RWPE1 (cell line): ENCODE measurements at regions not wholly inside any gene's neighbourhood (a gene's known extent, or its start where the extent isn't known, plus 50 kb on each side); places are given as distances from the start of the nearest gene placed in this dataset.
A peak's percentile ranks its signal among the peaks of the same experiment; 100 is the strongest.

Source experiments
- CTCF ChIA-PET: fragments of 350-600 bp; sonication (Branson Sonifier 250); formaldehyde crosslinking; extraction: SDS; loops from one replicate; lab custom pipeline; 2021; lab: Yijun Ruan, JAX
- POLR2A ChIA-PET: fragments of 400-600 bp; formaldehyde crosslinking; extraction: SDS; loops from one replicate; lab custom pipeline; 2020; ENCODE audit warnings: antibody characterized with exemption; ENCODE audit not compliant: low non-redundant PET; lab: Yijun Ruan, JAX
- DNase-seq: peaks from one replicate; pipeline ENCODE4 v3.0.0; 2012; ENCODE audit warnings: low spot score
- H3K27ac ChIP-seq: fragments of 450-650 bp; 2 replicates; pipeline ENCODE4 v1.5.1; 2017
- CTCF ChIP-seq: fragments of 450-650 bp; conservative IDR thresholded peaks from 2 replicates; pipeline ENCODE4 v1.5.1; 2017; ENCODE audit warnings: low read depth, mild to moderate bottlenecking

GRCh38 chr5:108521841-108522506 lies 140.1 kb upstream of the FBXL17 start:
- no peak overlapping the region for H3K27ac ChIP-seq
- peak; percentile 61 for DNase-seq
- ChIA-PET POLR2A (no interaction called here), CTCF (interaction anchor here (0.6 to 1.0 kb wide), 2 partner anchors 12 to 17 kb away, joined by 3 to 8 read pairs; no protein-coding TSS in a partner anchor)
- peak; percentile 86 for TF ChIP-seq CTCF

DNA sequence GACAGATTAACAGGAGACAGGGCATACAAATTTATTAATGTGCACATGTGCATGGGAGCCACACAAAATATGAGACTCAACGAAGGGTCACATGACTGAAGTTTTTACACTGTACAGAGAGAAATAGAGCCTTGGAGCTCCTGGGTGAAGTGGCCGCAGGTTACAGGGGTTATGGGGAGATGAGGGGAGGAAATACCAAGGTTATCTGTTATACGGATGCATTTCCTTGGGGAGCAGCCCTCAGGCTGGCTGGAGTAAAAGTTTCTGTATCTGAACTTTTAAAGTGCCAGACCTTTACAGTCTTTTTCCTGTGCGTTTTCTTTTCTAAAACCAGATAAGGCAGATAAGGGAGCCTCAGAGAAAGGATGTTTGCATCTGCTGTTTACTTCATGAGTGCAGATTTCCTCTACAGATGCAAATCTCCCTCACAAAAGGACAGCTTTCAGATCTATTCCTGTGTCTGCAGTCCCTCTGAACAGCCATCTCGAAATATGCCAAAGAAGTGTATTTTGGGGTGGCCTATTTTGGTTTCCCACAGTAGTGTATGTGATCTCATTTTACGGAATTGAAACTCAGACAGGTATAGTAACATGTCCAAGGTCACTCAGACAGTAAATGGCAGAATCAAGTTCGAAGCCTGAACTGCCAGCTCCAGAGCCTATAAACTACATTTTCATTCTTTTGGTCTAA lies 139.3 kb upstream of the FBXL17 start:
- no peak overlapping the region for H3K27ac ChIP-seq
- POLR2A ChIA-PET = no interaction called here
- DNase-seq = no peak
- TF ChIP-seq CTCF = no peak
- CTCF ChIA-PET = interaction anchor here (0.5 to 1.0 kb wide), 3 partner anchors 13 to 47 kb away, joined by 3 to 8 read pairs (median 3); no protein-coding TSS in a partner anchor

GRCh38 chr5:108516785-108517184 lies 134.9 kb upstream of the FBXL17 start:
- ChIA-PET POLR2A (no interaction called here), CTCF (no interaction called here)

GRCh38 chr5:108515517-108516105 lies 133.7 kb upstream of the FBXL17 start:
- POLR2A ChIA-PET = no interaction called here
- no peak for TF ChIP-seq CTCF
- no peak for DNase-seq
- CTCF ChIA-PET = interaction anchor here (0.6 to 0.7 kb wide), 3 partner anchors 23 to 963 kb away, joined by 3 to 5 read pairs (median 3); no protein-coding TSS in a partner anchor
- no peak overlapping the region for H3K27ac ChIP-seq

More at GRCh38 chr5:108516785-108517184, 134.9 kb upstream of the FBXL17 start:
- H3K27ac ChIP-seq = no peak overlapping the region
- TF ChIP-seq CTCF = no peak
- DNase-seq = no peak

- ChIA-PET POLR2A (no interaction called here), CTCF (no interaction called here)
- TF ChIP-seq CTCF = no peak
- H3K27ac ChIP-seq = no peak overlapping the region
- DNase-seq = no peak
These were observed 127.1 kb upstream of the FBXL17 start for GRCh38 chr5:108508979-108509378.

GRCh38 chr5:108507631-108508030 lies 125.7 kb upstream of the FBXL17 start:
- no peak for TF ChIP-seq CTCF
- no peak overlapping the region for H3K27ac ChIP-seq
- CTCF ChIA-PET = no interaction called here
- POLR2A ChIA-PET = no interaction called here
- no peak for DNase-seq
